ENCODE measurements at regions not wholly inside any gene's neighbourhood (a gene's known extent, or its start where the extent isn't known, plus 50 kb on each side); places are given as distances from the start of the nearest gene placed in this dataset.

- DNase-seq = no peak
- Histone ChIP-seq H3K4me3 (replicated peaks in 1 of 3; ENCODE audit: low read depth in 2 of 3, low read length in 3 of 3) (no peak overlapping the region), H3K9ac (ENCODE audit: insufficient read depth, low read length, poor library complexity, severe bottlenecking) (no peak overlapping the region), H3K4me2 (replicated peaks; ENCODE audit: extremely low read depth, low read length, poor library complexity, severe bottlenecking) (no peak overlapping the region), H3K4me1 (ENCODE audit: control insufficient read depth in 1 of 2, insufficient read depth in 2 of 2, low read length in 2 of 2) (no peaks in the 10 kb centered on the region), H3K9me3 (replicated peaks in 1 of 2; ENCODE audit: control insufficient read depth in 1 of 2, insufficient read depth in 1 of 2, low read length in 2 of 2) (no peaks in the 10 kb centered on the region), H3K27ac (ENCODE audit: low read depth in 1 of 2, low read length in 2 of 2) (no peak overlapping the region), H3K79me2 (ENCODE audit: insufficient read depth, low read length) (no peaks in the 10 kb centered on the region), H3K36me3 (replicated peaks in 1 of 2; ENCODE audit: control insufficient read depth in 1 of 2, insufficient read depth in 2 of 2, low read length in 2 of 2) (no peaks in the 10 kb centered on the region), H4K20me1 (ENCODE audit: insufficient read depth, low read length) (no peaks in the 10 kb centered on the region), H3K27me3 (ENCODE audit: control insufficient read depth in 2 of 2, insufficient read depth in 2 of 2, low read length in 2 of 2) (no peaks in the 10 kb centered on the region), H2AFZ (ENCODE audit: insufficient read depth, low read depth, low read length, poor library complexity, severe bottlenecking) (no peak overlapping the region)
- TF ChIP-seq CTCF (IDR thresholded peaks at IDR 0.05) = no peak
- intact Hi-C loops (cut with micrococcal nuclease) = no loop called here
- no peaks in the 10 kb centered on the region for H3K36me3 Mint-ChIP-seq
- 95% methylated on average over 7 of the region's 8 CpGs for WGBS (ENCODE audit: insufficient coverage)
- H3K27me3 Mint-ChIP-seq (ENCODE audit: low read depth in 3 of 3) = peaks cover 0 to 4% (median 4%) of the 10 kb centered on the region in 3 donors
- H3K9me3 Mint-ChIP-seq = peaks cover 0 to 3% (median 0%) of the 10 kb centered on the region in 7 donors
- H3K4me1 Mint-ChIP-seq = peaks cover 12% of the 10 kb centered on the region
- H3K27ac Mint-ChIP-seq = no peak overlapping the region
- no peak overlapping the region for H3K4me3 Mint-ChIP-seq
Observed at GRCh38 chr13:44014501-44014900, 134.8 kb downstream of the LACC1 start.

GRCh38 chr13:44015118-44015517 is 135.4 kb downstream of the LACC1 start:
- H3K79me2 ChIP-seq (ENCODE audit: insufficient read depth, low read length) = no peaks in the 10 kb centered on the region
- H3K9ac ChIP-seq (ENCODE audit: insufficient read depth, low read length, poor library complexity, severe bottlenecking) = no peak overlapping the region

More at GRCh38 chr13:44015118-44015517, 135.4 kb downstream of the LACC1 start:
- no peak overlapping the region for H3K27ac ChIP-seq (ENCODE audit: low read depth in 1 of 2, low read length in 2 of 2)
- no peaks in the 10 kb centered on the region for H3K36me3 Mint-ChIP-seq
- peaks cover 0 to 3% (median 0%) of the 10 kb centered on the region in 7 donors for H3K9me3 Mint-ChIP-seq
- no peak overlapping the region for H3K4me2 ChIP-seq (replicated peaks; ENCODE audit: extremely low read depth, low read length, poor library complexity, severe bottlenecking)
- no peak for DNase-seq
- H4K20me1 ChIP-seq (ENCODE audit: insufficient read depth, low read length) = no peaks in the 10 kb centered on the region
- no peak overlapping the region for H3K27ac Mint-ChIP-seq
- peaks cover 0 to 5% (median 4%) of the 10 kb centered on the region in 3 donors for H3K27me3 Mint-ChIP-seq (ENCODE audit: low read depth in 3 of 3)
- no peaks in the 10 kb centered on the region for H3K27me3 ChIP-seq (ENCODE audit: control insufficient read depth in 2 of 2, insufficient read depth in 2 of 2, low read length in 2 of 2)
- no peak for TF ChIP-seq CTCF (IDR thresholded peaks at IDR 0.05)
- H3K36me3 ChIP-seq (replicated peaks in 1 of 2; ENCODE audit: control insufficient read depth in 1 of 2, insufficient read depth in 2 of 2, low read length in 2 of 2) = no peaks in the 10 kb centered on the region
- no peak overlapping the region for H3K4me3 ChIP-seq (replicated peaks in 1 of 3; ENCODE audit: low read depth in 2 of 3, low read length in 3 of 3)
- H3K4me1 ChIP-seq (ENCODE audit: control insufficient read depth in 1 of 2, insufficient read depth in 2 of 2, low read length in 2 of 2) = no peaks in the 10 kb centered on the region
- H2AFZ ChIP-seq (ENCODE audit: insufficient read depth, low read depth, low read length, poor library complexity, severe bottlenecking) = no peak overlapping the region
- no peak overlapping the region for H3K4me3 Mint-ChIP-seq
- H3K9me3 ChIP-seq (replicated peaks in 1 of 2; ENCODE audit: control insufficient read depth in 1 of 2, insufficient read depth in 1 of 2, low read length in 2 of 2) = no peaks in the 10 kb centered on the region
- WGBS (ENCODE audit: insufficient coverage) = 93% methylated on average over 3 of the region's 5 CpGs
- peaks cover 12% of the 10 kb centered on the region for H3K4me1 Mint-ChIP-seq
- intact Hi-C loops (cut with micrococcal nuclease) = no loop called here
